GM23338 (cell line): ENCODE measurements at regions not wholly inside any gene's neighbourhood (a gene's known extent, or its start where the extent isn't known, plus 50 kb on each side); places are given as distances from the start of the nearest gene placed in this dataset.

ENCODE experiments used
- ATAC-seq: fragments of 200-7000 bp; cut with Tn5 transposase; 3 replicates; pipeline ENCODE4 v1.9.1; 2020
- DNase-seq: peaks from one replicate; pipeline ENCODE4 v3.0.0-alpha.2; 2015; ENCODE audit warnings: low spot score
- H2AFZ ChIP-seq: fragments of 200-600 bp; sonication (generic); 2 replicates; pipeline ENCODE4 v1.8.0; 2016; ENCODE audit warnings: antibody characterized with exemption, mild to moderate bottlenecking, moderate library complexity
- H3F3A ChIP-seq: fragments of 200-600 bp; sonication (generic); replicated peaks from 2 replicates; pipeline ENCODE4 v1.8.0; 2017; ENCODE audit warnings: antibody characterized with exemption, mixed run types, low read depth
- H3K27ac ChIP-seq: fragments of 200-600 bp; sonication (generic); 2 replicates; pipeline ENCODE4 v1.6.1; 2016; ENCODE audit warnings: low read depth
- H3K27me3 ChIP-seq: fragments of 200-600 bp; sonication (generic); 2 replicates; pipeline ENCODE4 v1.8.0; 2016; ENCODE audit warnings: mild to moderate bottlenecking, mixed run types, moderate library complexity; ENCODE audit not compliant: insufficient read depth
- H3K36me3 ChIP-seq: fragments of 200-600 bp; sonication (generic); 2 replicates; pipeline ENCODE4 v1.8.0; 2016; ENCODE audit warnings: mild to moderate bottlenecking; ENCODE audit not compliant: insufficient read depth
- H3K4me1 ChIP-seq: fragments of 200-600 bp; sonication (generic); 2 replicates; pipeline ENCODE4 v1.8.0; 2016; ENCODE audit warnings: mild to moderate bottlenecking, moderate library complexity; ENCODE audit not compliant: insufficient read depth
- H3K4me2 ChIP-seq: fragments of 200-600 bp; sonication (generic); 2 replicates; pipeline ENCODE4 v1.7.1; 2017; ENCODE audit warnings: mixed run types
- H3K4me3 ChIP-seq: fragments of 200-600 bp; sonication (generic); 2 replicates; pipeline ENCODE4 v1.6.1; 2016; ENCODE audit warnings: mixed run types
- H3K79me2 ChIP-seq: fragments of 200-600 bp; sonication (generic); replicated peaks from 2 replicates; pipeline ENCODE4 v1.8.0; 2017; ENCODE audit warnings: mild to moderate bottlenecking; ENCODE audit not compliant: insufficient read depth
- H3K9me2 ChIP-seq: fragments of 200-600 bp; sonication (generic); 2 replicates; pipeline ENCODE4 v1.8.0; 2017; ENCODE audit not compliant: insufficient read depth
- H4K20me1 ChIP-seq: fragments of 200-600 bp; sonication (generic); replicated peaks from 2 replicates; pipeline ENCODE4 v1.8.0; 2017; ENCODE audit warnings: mild to moderate bottlenecking; ENCODE audit not compliant: insufficient read depth
- H3K27ac Mint-ChIP-seq: 2 replicates; pipeline ENCODE4 v1.8.0; 2020; ENCODE audit warnings: inconsistent platforms, mild to moderate bottlenecking, moderate library complexity, mixed read lengths
- H3K27me3 Mint-ChIP-seq: 3 replicates; pipeline ENCODE4 v1.8.0; 2022; ENCODE audit warnings: low read depth, mild to moderate bottlenecking, moderate library complexity, mixed read lengths, inconsistent platforms; ENCODE audit not compliant: insufficient read depth, poor library complexity
- H3K36me3 Mint-ChIP-seq: 3 replicates; pipeline ENCODE4 v1.8.0; 2021; ENCODE audit warnings: low read depth, mild to moderate bottlenecking, inconsistent platforms, moderate library complexity, mixed read lengths
- H3K4me1 Mint-ChIP-seq: 3 replicates; pipeline ENCODE4 v1.8.0; 2020; ENCODE audit warnings: mild to moderate bottlenecking, inconsistent platforms, mixed read lengths
- H3K4me3 Mint-ChIP-seq: 3 replicates; pipeline ENCODE4 v1.8.0; 2021; ENCODE audit warnings: moderate library complexity, mild to moderate bottlenecking, inconsistent platforms, mixed read lengths
- H3K9me3 Mint-ChIP-seq: 3 replicates; pipeline ENCODE4 v1.8.0; 2020; ENCODE audit warnings: moderate library complexity, mild to moderate bottlenecking, inconsistent platforms, mixed read lengths
- CREB1 ChIP-seq: fragments of 250-450 bp; sonication (Bioruptor Pico); IDR thresholded peaks from 2 replicates; pipeline ENCODE4 v1.5.0; 2020; ENCODE audit warnings: low read depth, mild to moderate bottlenecking, moderate library complexity
- EZH2 ChIP-seq: fragments of 200-600 bp; sonication (generic); IDR thresholded peaks from one replicate; pipeline ENCODE4 v1.8.0; 2017; ENCODE audit warnings: antibody characterized with exemption, mild to moderate bottlenecking, low read depth; ENCODE audit not compliant: unreplicated experiment
- JUNB ChIP-seq: IDR thresholded peaks from one replicate; pipeline ENCODE4 v1.6.1; 2016; ENCODE audit warnings: antibody characterized with exemption; ENCODE audit not compliant: unreplicated experiment
- NANOG ChIP-seq: IDR thresholded peaks from 2 replicates; pipeline ENCODE4 v1.6.1; 2016; ENCODE audit warnings: antibody characterized with exemption, borderline replicate concordance
- POLR2AphosphoS5 ChIP-seq: IDR thresholded peaks from 2 replicates; pipeline ENCODE4 v1.6.1; 2016; ENCODE audit warnings: antibody characterized with exemption, low read depth
- ZNF114 ChIP-seq: fragments of 250-450 bp; sonication (Bioruptor Pico); IDR thresholded peaks from 2 replicates; pipeline ENCODE4 v1.5.0; 2020; ENCODE audit warnings: mild to moderate bottlenecking, moderate library complexity
- TF ChIP-seq, protein P1 (sequence below): fragments of 250-450 bp; sonication (Bioruptor Pico); IDR thresholded peaks from 2 replicates; pipeline ENCODE4 v1.5.0; 2020; ENCODE audit warnings: mild to moderate bottlenecking, moderate library complexity
- TF ChIP-seq, protein P2 (sequence below): IDR thresholded peaks from one replicate; pipeline ENCODE4 v1.6.1; 2018; ENCODE audit warnings: antibody characterized with exemption; ENCODE audit not compliant: unreplicated experiment

DNA sequence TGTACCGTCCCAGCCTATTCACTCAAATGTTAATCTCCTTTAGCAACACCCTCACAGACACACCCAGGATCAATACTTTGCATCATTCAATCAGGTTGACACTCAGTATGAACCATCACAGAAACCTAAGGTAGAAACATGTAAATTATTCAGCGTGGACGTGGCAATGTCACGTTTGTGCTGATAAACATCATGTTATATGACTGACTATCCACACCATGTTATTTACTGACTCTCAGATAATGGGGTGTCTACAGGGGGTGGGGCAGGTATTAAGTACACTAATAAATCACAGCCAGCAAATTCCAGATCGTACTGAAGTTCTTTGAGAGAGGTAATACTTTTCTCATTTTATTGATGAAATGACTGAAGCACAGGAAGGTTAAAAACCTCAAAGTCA is 280.0 kb downstream of the C12orf75 start:
- Histone ChIP-seq H3K4me3 (no peak overlapping the region), H3K27ac (no peak overlapping the region), H3K36me3 (no peaks in the 10 kb centered on the region), H4K20me1 (no peaks in the 10 kb centered on the region), H3K79me2 (no peaks in the 10 kb centered on the region), H3K4me1 (no peaks in the 10 kb centered on the region), H2AFZ (no peak overlapping the region), H3K27me3 (no peaks in the 10 kb centered on the region), H3K9me2 (no peaks in the 10 kb centered on the region), H3F3A (no peaks in the 10 kb centered on the region), H3K4me2 (no peak overlapping the region)
- no peak overlapping the region for H3K4me3 Mint-ChIP-seq
- no peaks in the 10 kb centered on the region for H3K27me3 Mint-ChIP-seq
- no peaks in the 10 kb centered on the region; the same call in 2 of the 3 replicates for H3K9me3 Mint-ChIP-seq
- no peak overlapping the region for H3K27ac Mint-ChIP-seq
- no peak for DNase-seq
- H3K36me3 Mint-ChIP-seq = no peaks in the 10 kb centered on the region
- ATAC-seq = no peak
- TF ChIP-seq, protein P1, sequence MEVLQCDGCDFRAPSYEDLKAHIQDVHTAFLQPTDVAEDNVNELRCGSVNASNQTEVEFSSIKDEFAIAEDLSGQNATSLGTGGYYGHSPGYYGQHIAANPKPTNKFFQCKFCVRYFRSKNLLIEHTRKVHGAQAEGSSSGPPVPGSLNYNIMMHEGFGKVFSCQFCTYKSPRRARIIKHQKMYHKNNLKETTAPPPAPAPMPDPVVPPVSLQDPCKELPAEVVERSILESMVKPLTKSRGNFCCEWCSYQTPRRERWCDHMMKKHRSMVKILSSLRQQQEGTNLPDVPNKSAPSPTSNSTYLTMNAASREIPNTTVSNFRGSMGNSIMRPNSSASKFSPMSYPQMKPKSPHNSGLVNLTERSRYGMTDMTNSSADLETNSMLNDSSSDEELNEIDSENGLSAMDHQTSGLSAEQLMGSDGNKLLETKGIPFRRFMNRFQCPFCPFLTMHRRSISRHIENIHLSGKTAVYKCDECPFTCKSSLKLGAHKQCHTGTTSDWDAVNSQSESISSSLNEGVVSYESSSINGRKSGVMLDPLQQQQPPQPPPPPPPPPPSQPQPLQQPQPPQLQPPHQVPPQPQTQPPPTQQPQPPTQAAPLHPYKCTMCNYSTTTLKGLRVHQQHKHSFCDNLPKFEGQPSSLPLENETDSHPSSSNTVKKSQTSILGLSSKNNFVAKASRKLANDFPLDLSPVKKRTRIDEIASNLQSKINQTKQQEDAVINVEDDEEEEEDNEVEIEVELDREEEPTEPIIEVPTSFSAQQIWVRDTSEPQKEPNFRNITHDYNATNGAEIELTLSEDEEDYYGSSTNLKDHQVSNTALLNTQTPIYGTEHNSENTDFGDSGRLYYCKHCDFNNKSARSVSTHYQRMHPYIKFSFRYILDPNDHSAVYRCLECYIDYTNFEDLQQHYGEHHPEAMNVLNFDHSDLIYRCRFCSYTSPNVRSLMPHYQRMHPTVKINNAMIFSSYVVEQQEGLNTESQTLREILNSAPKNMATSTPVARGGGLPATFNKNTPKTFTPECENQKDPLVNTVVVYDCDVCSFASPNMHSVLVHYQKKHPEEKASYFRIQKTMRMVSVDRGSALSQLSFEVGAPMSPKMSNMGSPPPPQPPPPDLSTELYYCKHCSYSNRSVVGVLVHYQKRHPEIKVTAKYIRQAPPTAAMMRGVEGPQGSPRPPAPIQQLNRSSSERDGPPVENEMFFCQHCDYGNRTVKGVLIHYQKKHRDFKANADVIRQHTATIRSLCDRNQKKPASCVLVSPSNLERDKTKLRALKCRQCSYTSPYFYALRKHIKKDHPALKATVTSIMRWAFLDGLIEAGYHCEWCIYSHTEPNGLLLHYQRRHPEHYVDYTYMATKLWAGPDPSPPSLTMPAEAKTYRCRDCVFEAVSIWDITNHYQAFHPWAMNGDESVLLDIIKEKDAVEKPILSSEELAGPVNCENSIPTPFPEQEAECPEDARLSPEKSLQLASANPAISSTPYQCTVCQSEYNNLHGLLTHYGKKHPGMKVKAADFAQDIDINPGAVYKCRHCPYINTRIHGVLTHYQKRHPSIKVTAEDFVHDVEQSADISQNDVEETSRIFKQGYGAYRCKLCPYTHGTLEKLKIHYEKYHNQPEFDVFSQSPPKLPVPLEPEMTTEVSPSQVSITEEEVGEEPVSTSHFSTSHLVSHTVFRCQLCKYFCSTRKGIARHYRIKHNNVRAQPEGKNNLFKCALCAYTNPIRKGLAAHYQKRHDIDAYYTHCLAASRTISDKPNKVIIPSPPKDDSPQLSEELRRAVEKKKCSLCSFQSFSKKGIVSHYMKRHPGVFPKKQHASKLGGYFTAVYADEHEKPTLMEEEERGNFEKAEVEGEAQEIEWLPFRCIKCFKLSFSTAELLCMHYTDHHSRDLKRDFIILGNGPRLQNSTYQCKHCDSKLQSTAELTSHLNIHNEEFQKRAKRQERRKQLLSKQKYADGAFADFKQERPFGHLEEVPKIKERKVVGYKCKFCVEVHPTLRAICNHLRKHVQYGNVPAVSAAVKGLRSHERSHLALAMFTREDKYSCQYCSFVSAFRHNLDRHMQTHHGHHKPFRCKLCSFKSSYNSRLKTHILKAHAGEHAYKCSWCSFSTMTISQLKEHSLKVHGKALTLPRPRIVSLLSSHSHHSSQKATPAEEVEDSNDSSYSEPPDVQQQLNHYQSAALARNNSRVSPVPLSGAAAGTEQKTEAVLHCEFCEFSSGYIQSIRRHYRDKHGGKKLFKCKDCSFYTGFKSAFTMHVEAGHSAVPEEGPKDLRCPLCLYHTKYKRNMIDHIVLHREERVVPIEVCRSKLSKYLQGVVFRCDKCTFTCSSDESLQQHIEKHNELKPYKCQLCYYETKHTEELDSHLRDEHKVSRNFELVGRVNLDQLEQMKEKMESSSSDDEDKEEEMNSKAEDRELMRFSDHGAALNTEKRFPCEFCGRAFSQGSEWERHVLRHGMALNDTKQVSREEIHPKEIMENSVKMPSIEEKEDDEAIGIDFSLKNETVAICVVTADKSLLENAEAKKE (CRISPR knock-in tag) = no peak
- no peak for TF ChIP-seq POLR2AphosphoS5
- TF ChIP-seq NANOG = no peak
- TF ChIP-seq ZNF114 (CRISPR knock-in tag) = no peak
- TF ChIP-seq, protein P2, sequence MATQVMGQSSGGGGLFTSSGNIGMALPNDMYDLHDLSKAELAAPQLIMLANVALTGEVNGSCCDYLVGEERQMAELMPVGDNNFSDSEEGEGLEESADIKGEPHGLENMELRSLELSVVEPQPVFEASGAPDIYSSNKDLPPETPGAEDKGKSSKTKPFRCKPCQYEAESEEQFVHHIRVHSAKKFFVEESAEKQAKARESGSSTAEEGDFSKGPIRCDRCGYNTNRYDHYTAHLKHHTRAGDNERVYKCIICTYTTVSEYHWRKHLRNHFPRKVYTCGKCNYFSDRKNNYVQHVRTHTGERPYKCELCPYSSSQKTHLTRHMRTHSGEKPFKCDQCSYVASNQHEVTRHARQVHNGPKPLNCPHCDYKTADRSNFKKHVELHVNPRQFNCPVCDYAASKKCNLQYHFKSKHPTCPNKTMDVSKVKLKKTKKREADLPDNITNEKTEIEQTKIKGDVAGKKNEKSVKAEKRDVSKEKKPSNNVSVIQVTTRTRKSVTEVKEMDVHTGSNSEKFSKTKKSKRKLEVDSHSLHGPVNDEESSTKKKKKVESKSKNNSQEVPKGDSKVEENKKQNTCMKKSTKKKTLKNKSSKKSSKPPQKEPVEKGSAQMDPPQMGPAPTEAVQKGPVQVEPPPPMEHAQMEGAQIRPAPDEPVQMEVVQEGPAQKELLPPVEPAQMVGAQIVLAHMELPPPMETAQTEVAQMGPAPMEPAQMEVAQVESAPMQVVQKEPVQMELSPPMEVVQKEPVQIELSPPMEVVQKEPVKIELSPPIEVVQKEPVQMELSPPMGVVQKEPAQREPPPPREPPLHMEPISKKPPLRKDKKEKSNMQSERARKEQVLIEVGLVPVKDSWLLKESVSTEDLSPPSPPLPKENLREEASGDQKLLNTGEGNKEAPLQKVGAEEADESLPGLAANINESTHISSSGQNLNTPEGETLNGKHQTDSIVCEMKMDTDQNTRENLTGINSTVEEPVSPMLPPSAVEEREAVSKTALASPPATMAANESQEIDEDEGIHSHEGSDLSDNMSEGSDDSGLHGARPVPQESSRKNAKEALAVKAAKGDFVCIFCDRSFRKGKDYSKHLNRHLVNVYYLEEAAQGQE = no peak
- TF ChIP-seq JUNB = no peak
- no peak for TF ChIP-seq CREB1 (CRISPR knock-in tag)
- no peak for TF ChIP-seq EZH2
- H3K4me1 Mint-ChIP-seq = no peaks in the 10 kb centered on the region
